ENCODE measurements at regions not wholly inside any gene's neighbourhood (a gene's known extent, or its start where the extent isn't known, plus 50 kb on each side); places are given as distances from the start of the nearest gene placed in this dataset.

DNA sequence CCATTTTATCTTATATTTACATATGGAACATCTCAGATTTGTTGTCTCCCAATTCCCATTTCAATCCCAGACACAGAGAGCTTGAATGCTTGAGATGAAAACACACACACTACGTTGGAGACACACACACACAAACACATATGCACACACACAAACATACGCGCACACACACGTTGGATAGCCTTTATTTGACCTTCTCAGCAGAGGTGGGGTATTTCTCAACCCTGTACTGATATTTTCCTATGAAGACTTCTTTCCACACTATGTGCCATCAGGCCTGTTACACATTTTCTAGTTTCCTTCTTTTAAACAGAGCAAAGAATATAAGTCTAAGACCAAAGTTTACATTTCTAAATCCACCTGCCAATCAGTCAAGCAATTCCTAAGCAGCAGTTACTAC is 291.0 kb downstream of the TAF11L14 start:
- TF ChIP-seq POLR2A (IDR thresholded peaks at IDR 0.05; ENCODE audit: low read depth, low read length) (no peak), TAF1 (IDR thresholded peaks at IDR 0.05; ENCODE audit: borderline replicate concordance, low read depth, low read length) (no peak), POLR2AphosphoS5 (IDR thresholded peaks at IDR 0.05; ENCODE audit: low read depth, low read length) (no peak)

Data from GM12892 (cell line).